ENCODE measurements at regions not wholly inside any gene's neighbourhood (a gene's known extent, or its start where the extent isn't known, plus 50 kb on each side); places are given as distances from the start of the nearest gene placed in this dataset.

GRCh38 chr16:7861891-7862582 lies 529.4 kb downstream of the RBFOX1 start:
- no peaks in the 10 kb centered on the region for H3K9me3 ChIP-seq
- TF ChIP-seq POLR2A (IDR thresholded peaks at IDR 0.05) (no peak), CTCF (IDR thresholded peaks at IDR 0.05) (no peak)

DNA sequence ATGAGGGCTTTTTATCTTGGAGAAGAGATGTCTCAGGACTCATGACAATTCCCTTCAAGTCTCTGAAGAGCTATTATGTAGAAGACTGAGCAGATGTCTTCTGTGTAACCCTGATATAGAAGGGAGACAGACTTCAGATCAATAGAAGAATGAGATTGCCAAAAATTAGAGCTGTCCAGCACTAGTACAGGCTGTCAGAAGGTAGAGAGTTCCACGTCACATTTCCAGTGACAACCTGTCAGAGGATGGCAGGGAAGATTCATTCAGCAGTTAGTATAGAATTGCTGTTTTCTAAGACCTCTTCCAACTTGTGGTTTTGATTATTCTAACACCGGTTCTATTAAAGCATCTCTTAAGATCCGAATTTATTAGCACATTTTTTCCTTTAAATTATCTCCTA lies 520.6 kb downstream of the RBFOX1 start:
- no peak for DNase-seq
- no peaks in the 10 kb centered on the region for H3K36me3 ChIP-seq
- no peaks in the 10 kb centered on the region for H3K4me1 ChIP-seq
- H3K27ac ChIP-seq = no peak overlapping the region
- H3K9me3 ChIP-seq = no peaks in the 10 kb centered on the region
- TF ChIP-seq CTCF (IDR thresholded peaks at IDR 0.05) = no peak
- TF ChIP-seq POLR2A (IDR thresholded peaks at IDR 0.05) = no peak
- H3K27me3 ChIP-seq = no peaks in the 10 kb centered on the region
- H3K4me3 ChIP-seq = no peak overlapping the region

More at GRCh38 chr16:7861891-7862582, 529.4 kb downstream of the RBFOX1 start:
- Histone ChIP-seq H3K27me3 (no peaks in the 10 kb centered on the region), H3K4me3 (no peak overlapping the region), H3K4me1 (no peaks in the 10 kb centered on the region), H3K27ac (no peak overlapping the region), H3K36me3 (no peaks in the 10 kb centered on the region)
- DNase-seq = no peak

DNA sequence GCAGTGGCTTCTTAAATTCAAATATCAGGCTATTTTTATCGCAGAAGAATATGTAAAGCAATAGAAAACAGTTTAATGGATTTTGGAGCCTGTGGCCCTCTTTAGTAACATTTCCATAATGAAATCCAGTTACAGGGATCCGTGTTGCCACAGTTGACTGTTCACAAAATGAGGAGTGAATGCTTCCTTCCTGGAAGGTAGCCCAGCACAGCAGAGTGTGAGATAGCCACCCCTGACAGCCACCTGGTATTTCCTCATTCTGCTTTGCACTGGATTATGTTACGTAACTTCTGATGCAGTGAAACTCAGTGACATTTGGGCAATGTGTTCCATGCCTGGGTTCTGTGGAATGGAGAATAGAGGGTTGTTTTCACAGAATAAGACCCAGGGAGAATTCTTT lies 517.2 kb downstream of the RBFOX1 start:
- H3K27ac ChIP-seq = no peak overlapping the region
- H3K4me3 ChIP-seq = no peak overlapping the region
- TF ChIP-seq CTCF (IDR thresholded peaks at IDR 0.05) (no peak), POLR2A (IDR thresholded peaks at IDR 0.05) (no peak)
- H3K9me3 ChIP-seq = no peaks in the 10 kb centered on the region
- no peaks in the 10 kb centered on the region for H3K36me3 ChIP-seq
- no peaks in the 10 kb centered on the region for H3K27me3 ChIP-seq
- DNase-seq = no peak
- H3K4me1 ChIP-seq = no peaks in the 10 kb centered on the region

- H3K27me3 ChIP-seq = no peaks in the 10 kb centered on the region
- no peaks in the 10 kb centered on the region for H3K9me3 ChIP-seq
- DNase-seq = no peak
- no peak overlapping the region for H3K27ac ChIP-seq
- H3K36me3 ChIP-seq = no peaks in the 10 kb centered on the region
- TF ChIP-seq CTCF (IDR thresholded peaks at IDR 0.05) = no peak
- no peak for TF ChIP-seq POLR2A (IDR thresholded peaks at IDR 0.05)
- no peaks in the 10 kb centered on the region for H3K4me1 ChIP-seq
- H3K4me3 ChIP-seq = no peak overlapping the region
These were observed 510.6 kb downstream of the RBFOX1 start for GRCh38 chr16:7843261-7843660.

DNA sequence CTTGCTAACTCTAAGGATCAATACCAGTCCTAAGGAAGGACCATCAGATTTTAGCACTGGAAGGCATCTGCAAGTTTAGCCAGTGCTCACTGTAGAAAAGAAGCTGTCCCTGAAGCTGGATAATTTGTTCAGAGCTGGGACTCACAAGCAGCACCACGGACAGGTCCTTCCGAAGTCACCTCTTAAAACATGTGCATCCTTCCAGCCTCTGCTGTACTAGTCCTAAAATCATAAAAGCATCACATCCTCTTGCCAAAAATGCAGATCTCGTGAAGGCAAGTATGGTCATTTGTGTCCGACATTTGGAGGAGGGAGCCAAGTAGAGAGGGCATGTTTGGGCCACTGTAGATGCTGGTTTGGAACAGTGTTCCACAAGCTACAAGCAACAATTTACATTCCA lies 506.9 kb downstream of the RBFOX1 start:
- H3K9me3 ChIP-seq = no peaks in the 10 kb centered on the region
- DNase-seq = no peak
- H3K4me3 ChIP-seq = no peak overlapping the region
- no peak for TF ChIP-seq POLR2A (IDR thresholded peaks at IDR 0.05)
- no peak for TF ChIP-seq CTCF (IDR thresholded peaks at IDR 0.05)
- H3K27me3 ChIP-seq = no peaks in the 10 kb centered on the region
- no peaks in the 10 kb centered on the region for H3K36me3 ChIP-seq
- no peaks in the 10 kb centered on the region for H3K4me1 ChIP-seq
- H3K27ac ChIP-seq = no peak overlapping the region
